ENCODE measurements at regions not wholly inside any gene's neighbourhood (a gene's known extent, or its start where the extent isn't known, plus 50 kb on each side); places are given as distances from the start of the nearest gene placed in this dataset.

DNA sequence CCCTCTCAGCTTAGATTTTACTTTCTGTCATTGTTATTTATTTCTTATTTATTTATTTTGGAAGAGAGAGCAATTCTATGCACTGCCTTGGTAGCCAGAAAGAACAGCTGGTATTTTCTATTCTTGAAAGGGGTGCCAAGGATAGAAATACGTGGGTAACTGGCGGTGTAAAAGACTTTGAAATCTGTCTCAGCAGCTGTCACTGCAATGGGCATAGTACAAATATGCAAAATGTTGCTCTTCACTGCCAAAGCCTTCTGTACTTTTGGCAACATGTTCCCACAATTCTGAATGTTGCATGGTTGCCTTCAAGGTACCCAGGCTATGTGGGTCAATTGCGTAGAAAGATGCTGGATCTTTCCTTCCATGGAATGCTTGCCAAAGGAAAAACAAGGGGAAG, 230.2 kb upstream of the EDIL3 start:
- TF ChIP-seq SUZ12 (IDR thresholded peaks at IDR 0.05; ENCODE audit: low read depth, low read length) (no peak), ZNF547 (CRISPR knock-in tag; IDR thresholded peaks at IDR 0.05) (no peak), HIVEP1 (CRISPR knock-in tag; IDR thresholded peaks at IDR 0.05) (no peak), ZNF24 (IDR thresholded peaks at IDR 0.05) (no peak), ZNF205 (CRISPR knock-in tag; IDR thresholded peaks at IDR 0.05) (no peak), ZNF644 (CRISPR knock-in tag; IDR thresholded peaks at IDR 0.05; ENCODE audit: low read depth) (no peak), ZFP36L2 (CRISPR knock-in tag; IDR thresholded peaks at IDR 0.05) (no peak), REPIN1 (CRISPR knock-in tag; IDR thresholded peaks at IDR 0.05; ENCODE audit: borderline replicate concordance, low read depth) (no peak), PLRG1 (conservative IDR thresholded peaks at IDR 0.05) (no peak)
- no peak for ATAC-seq
- Histone ChIP-seq H3K27ac (ENCODE audit: extremely low read length, insufficient read depth, low read length) (no peak overlapping the region), H4K20me1 (ENCODE audit: insufficient read depth, low read length) (no peaks in the 10 kb centered on the region), H3K79me2 (ENCODE audit: insufficient read depth, low read length) (no peaks in the 10 kb centered on the region), H2AFZ (ENCODE audit: low read length) (no peak overlapping the region), H3K27me3 (ENCODE audit: control insufficient read depth in 1 of 2, insufficient read depth in 2 of 2, low read length in 2 of 2) (no peaks in the 10 kb centered on the region), H3K9ac (ENCODE audit: insufficient read depth, low read depth, low read length) (no peak overlapping the region), H3K4me3 (replicated peaks in 1 of 3; ENCODE audit: insufficient read depth in 1 of 3, low read depth in 2 of 3, low read length in 3 of 3) (no peak overlapping the region), H3K36me3 (replicated peaks in 1 of 2; ENCODE audit: control insufficient read depth in 1 of 2, insufficient read depth in 2 of 2, low read length in 2 of 2) (no peaks in the 10 kb centered on the region), H3K4me1 (ENCODE audit: insufficient read depth, low read length) (no peaks in the 10 kb centered on the region), H3K4me2 (ENCODE audit: low read depth, low read length) (no peak overlapping the region), H3K9me3 (ENCODE audit: low read length) (no peaks in the 10 kb centered on the region)
- no peak for DNase-seq (ENCODE audit: low spot score)
- in situ Hi-C loops (cut with HindIII; ENCODE audit: extremely low pct_ligation_motif_present, low pct_unique_long_range_greater_than_20kb) (no loop called here), intact Hi-C loops (cut with micrococcal nuclease; ENCODE audit: unreplicated experiment) (no loop called here)
- 5% methylated on average over 3 of the region's 3 CpGs for WGBS (ENCODE audit: low lambda C conversion rate)
- ChIA-PET POLR2A (no interaction called here), CTCF (ENCODE audit: low intra/inter-chr PET ratio, low total read pairs) (no interaction called here)
- FAIRE-seq = no peak
- BruUV-seq (replicated peaks) = no TSS peak

DNA sequence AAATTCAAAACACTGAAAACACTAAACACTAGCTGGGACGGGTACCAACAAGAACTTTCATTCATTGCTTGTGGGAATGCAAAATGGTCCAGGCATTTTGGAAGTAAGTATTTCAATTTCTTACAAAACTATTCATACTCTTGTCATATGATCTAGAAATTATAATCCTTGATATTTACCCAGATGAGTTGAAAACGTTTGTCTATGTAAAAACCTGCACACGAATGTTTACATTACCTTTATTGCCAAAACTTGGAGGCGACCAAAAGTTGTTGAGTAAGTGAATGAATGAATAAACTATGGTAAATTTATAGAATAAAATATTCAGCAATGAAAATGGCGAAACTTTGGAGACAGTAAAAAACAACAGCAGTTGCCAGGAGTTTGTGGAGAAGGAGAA, 222.1 kb upstream of the EDIL3 start:
- no peak overlapping the region for H3K4me3 ChIP-seq (replicated peaks in 1 of 3; ENCODE audit: insufficient read depth in 1 of 3, low read depth in 2 of 3, low read length in 3 of 3)
- no peaks in the 10 kb centered on the region for H3K36me3 ChIP-seq (replicated peaks in 1 of 2; ENCODE audit: control insufficient read depth in 1 of 2, insufficient read depth in 2 of 2, low read length in 2 of 2)
- H3K9ac ChIP-seq (ENCODE audit: insufficient read depth, low read depth, low read length) = no peak overlapping the region
- TF ChIP-seq, protein P1, sequence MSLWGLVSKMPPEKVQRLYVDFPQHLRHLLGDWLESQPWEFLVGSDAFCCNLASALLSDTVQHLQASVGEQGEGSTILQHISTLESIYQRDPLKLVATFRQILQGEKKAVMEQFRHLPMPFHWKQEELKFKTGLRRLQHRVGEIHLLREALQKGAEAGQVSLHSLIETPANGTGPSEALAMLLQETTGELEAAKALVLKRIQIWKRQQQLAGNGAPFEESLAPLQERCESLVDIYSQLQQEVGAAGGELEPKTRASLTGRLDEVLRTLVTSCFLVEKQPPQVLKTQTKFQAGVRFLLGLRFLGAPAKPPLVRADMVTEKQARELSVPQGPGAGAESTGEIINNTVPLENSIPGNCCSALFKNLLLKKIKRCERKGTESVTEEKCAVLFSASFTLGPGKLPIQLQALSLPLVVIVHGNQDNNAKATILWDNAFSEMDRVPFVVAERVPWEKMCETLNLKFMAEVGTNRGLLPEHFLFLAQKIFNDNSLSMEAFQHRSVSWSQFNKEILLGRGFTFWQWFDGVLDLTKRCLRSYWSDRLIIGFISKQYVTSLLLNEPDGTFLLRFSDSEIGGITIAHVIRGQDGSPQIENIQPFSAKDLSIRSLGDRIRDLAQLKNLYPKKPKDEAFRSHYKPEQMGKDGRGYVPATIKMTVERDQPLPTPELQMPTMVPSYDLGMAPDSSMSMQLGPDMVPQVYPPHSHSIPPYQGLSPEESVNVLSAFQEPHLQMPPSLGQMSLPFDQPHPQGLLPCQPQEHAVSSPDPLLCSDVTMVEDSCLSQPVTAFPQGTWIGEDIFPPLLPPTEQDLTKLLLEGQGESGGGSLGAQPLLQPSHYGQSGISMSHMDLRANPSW (CRISPR knock-in tag; IDR thresholded peaks at IDR 0.05; ENCODE audit: borderline replicate concordance) = no peak
- TF ChIP-seq MIER2 (CRISPR knock-in tag; IDR thresholded peaks at IDR 0.05) (no peak), ZNF841 (CRISPR knock-in tag; IDR thresholded peaks at IDR 0.05; ENCODE audit: borderline replicate concordance) (no peak), NFIB (CRISPR knock-in tag; IDR thresholded peaks at IDR 0.05; ENCODE audit: borderline replicate concordance) (no peak), MZF1 (CRISPR knock-in tag; IDR thresholded peaks at IDR 0.05; ENCODE audit: borderline replicate concordance) (no peak)
- WGBS (ENCODE audit: low lambda C conversion rate) = under 1% methylated on average over 5 of the region's 5 CpGs
- ChIA-PET POLR2A (no interaction called here), CTCF (ENCODE audit: low intra/inter-chr PET ratio, low total read pairs) (no interaction called here)
- DNase-seq (ENCODE audit: low spot score) = no peak
- no peaks in the 10 kb centered on the region for H3K4me1 ChIP-seq (ENCODE audit: insufficient read depth, low read length)
- BruUV-seq (replicated peaks) = no TSS peak
- no peaks in the 10 kb centered on the region for H3K9me3 ChIP-seq (ENCODE audit: low read length)
- ATAC-seq = no peak
- in situ Hi-C loops (cut with HindIII; ENCODE audit: extremely low pct_ligation_motif_present, low pct_unique_long_range_greater_than_20kb) = no loop called here
- intact Hi-C loops (cut with micrococcal nuclease; ENCODE audit: unreplicated experiment) = no loop called here
- no peak overlapping the region for H3K4me2 ChIP-seq (ENCODE audit: low read depth, low read length)
- H3K27me3 ChIP-seq (ENCODE audit: control insufficient read depth in 1 of 2, insufficient read depth in 2 of 2, low read length in 2 of 2) = no peaks in the 10 kb centered on the region
- no peaks in the 10 kb centered on the region for H4K20me1 ChIP-seq (ENCODE audit: insufficient read depth, low read length)
- H2AFZ ChIP-seq (ENCODE audit: low read length) = no peak overlapping the region
- no peak for FAIRE-seq
- no peaks in the 10 kb centered on the region for H3K79me2 ChIP-seq (ENCODE audit: insufficient read depth, low read length)
- no peak overlapping the region for H3K27ac ChIP-seq (ENCODE audit: extremely low read length, insufficient read depth, low read length)

All from HepG2 (cell line).